ENCODE measurements at regions not wholly inside any gene's neighbourhood (a gene's known extent, or its start where the extent isn't known, plus 50 kb on each side); places are given as distances from the start of the nearest gene placed in this dataset.
"Not testable (repeated sequence)": the region's sequence is repeated elsewhere in the genome, so short reads cannot be mapped to it uniquely, and the experiment has no call there.

DNA sequence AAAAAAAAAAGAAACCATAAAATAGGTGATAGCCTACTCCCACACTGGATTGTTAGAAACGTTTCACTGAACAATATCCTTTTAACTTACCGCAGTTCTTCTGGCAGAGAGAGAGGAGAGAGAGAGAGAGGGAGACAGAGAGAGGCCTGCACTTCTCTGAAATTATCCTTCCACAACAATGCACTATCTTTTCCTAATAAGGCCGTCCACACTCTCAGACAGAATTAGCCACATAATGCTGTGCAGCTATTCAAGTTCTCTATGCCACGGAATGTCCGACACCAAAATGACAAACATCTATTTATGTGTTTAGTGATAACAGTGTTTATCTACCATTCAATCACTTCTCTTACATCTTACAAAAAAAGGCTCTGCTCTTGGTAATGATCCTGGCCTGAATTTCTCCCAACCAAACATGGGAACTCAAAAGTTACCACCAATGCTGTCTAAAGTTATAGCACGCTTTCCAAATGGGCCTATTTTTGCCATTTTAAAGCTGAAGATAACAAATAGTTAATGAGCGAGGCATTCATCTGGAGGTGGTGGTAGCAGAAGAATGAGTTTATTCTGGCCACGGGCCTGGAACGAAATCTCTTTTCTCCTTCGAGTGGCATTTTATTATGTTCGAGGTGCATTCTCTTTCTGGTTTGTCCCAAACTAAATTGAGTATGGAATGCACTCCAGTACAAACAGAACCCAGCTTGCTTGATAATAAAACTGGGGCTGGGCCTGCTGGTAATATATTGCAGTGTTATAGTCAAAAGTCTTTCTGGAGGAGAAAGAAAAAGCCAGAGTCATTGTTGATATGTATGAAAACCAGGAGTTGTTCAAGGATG is 160.2 kb upstream of the SVIL start:
- no peak for DNase-seq (ENCODE audit: low read depth)

- DNase-seq (ENCODE audit: low read depth) = no peak
These were observed 157.0 kb upstream of the SVIL start for GRCh38 chr10:29791773-29792172.

DNA sequence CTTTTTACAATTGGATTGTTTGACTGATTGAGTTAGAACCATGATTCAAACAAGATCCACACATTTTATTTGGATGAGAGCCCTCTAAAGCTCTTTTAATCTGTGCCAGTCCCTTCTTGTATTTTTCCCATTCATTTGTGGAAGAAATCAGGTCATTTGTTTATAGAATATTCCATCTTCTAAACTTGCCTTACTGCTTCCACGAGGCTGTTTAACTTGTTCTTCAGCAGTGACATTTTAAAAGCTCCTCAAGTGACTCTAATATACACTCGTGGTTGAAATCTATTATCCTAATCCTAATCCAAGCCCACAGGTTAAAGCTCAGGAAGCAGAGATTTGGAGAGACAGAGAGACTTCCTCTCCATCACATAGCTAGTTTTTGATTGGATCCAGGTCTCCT is 155.4 kb upstream of the SVIL start:
- no peak for DNase-seq (ENCODE audit: low read depth)

DNA sequence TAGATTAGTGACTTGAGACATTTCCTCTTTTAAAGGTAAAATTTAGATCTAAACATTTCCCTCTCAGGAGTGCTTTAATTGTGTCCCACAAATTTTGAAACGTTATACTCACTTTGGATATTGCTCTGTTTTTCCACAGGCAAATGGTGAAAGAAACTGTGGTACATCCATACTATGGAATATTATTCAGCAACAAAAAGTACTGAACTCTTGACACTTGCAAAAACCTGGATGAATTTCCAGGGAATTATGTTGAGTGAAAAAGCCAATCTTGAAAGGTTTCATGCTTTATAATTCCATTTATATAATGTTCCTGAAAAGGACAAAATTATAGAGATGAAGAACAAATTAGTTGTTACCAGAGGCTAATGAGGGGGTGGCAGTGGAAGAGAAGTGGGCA is 153.3 kb upstream of the SVIL start:
- no peak for DNase-seq (ENCODE audit: low read depth)

GRCh38 chr10:29785701-29786100 is 150.9 kb upstream of the SVIL start:
- DNase-seq (ENCODE audit: low read depth) = no peak

DNA sequence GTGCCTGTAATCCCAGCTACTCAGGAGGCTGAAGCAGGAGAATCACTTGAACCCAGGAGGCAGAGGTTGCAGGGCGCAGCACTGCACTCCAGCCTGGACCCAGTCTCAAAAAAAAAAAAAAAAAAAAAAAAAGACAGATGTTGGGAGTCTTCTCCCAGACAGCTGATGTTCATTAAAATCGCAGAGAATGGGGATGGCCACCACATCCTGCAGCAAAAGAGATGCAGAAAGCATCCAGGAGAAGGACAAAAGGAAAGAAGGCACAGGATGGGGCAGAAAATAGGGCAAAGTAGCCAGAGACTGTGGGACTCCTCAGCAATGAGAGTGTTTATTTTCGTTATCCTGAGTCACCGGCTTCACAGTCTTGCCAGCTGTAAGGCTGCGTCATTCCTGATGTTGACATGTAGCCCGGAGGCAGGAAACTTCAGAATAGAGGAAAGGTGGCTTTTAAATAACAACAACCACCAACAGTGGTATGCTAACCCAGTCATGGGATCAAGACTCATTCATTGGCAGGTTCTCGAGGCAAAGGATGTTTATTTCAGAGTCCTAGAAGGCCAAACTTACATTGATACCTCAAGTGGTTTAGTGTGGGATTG is 149.5 kb upstream of the SVIL start:
- DNase-seq (ENCODE audit: low read depth) = no peak

- no peak for DNase-seq (ENCODE audit: low read depth)
These were observed 148.6 kb upstream of the SVIL start for GRCh38 chr10:29783201-29783947.

DNA sequence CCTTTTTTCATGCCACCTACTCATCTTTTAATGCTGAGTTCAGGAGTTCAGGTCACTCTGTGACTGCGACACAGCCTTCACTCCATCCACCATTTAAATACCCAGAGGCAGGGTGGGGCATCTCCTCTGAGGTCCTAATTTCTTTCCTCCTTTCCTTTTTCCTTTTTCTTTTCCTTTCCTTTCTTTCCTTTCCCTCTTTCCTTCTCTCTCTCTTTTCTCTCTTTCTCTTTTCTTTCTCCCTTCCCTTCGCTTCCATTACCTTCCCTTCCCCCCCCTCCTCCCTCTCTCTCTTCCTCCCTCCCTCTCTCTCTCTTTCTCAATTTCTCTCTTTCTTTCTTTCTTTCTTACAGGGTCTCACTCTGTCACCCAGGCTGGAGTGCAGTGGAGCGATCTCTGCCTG is 145.9 kb upstream of the SVIL start:
- no peak for DNase-seq (ENCODE audit: low read depth)

DNA sequence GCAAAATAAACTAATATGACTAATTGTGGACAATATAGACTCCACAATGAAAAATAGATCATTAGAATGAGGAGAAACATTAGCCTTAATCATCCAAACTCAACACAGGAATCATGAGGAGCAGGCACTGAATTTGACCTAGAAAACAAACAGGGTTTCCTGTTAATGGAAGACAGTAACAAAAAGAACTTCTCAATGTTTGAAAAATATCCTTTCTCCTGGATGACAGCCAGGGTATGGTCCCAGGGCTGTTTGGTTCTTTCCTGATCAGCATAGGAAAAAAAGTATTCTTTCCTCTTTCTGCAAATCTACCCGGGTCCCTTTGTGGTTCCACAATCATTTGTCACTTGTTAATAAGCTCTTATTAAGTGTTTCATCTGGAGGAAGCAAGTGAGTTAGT is 145.3 kb upstream of the SVIL start:
- DNase-seq (ENCODE audit: low read depth) = no peak

DNA sequence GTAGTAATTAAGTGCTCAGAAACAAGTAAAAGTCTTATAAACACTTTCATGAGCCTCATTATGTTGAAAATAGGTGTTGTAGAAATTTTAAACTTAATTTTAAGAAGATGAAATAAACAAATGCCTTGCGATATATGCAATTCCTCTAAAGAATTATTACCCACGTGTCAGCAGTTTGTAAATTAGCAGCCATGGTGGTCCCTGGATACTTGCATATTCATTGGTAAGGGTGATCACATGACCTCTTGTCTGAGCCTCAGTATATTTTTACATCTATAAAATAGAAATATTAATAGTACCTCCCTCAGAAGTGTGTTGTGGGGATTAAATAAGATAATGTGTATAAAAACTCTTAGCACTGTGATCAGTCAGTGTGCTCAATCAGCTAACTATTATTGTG is 141.5 kb upstream of the SVIL start:
- no peak for DNase-seq (ENCODE audit: low read depth)

DNA sequence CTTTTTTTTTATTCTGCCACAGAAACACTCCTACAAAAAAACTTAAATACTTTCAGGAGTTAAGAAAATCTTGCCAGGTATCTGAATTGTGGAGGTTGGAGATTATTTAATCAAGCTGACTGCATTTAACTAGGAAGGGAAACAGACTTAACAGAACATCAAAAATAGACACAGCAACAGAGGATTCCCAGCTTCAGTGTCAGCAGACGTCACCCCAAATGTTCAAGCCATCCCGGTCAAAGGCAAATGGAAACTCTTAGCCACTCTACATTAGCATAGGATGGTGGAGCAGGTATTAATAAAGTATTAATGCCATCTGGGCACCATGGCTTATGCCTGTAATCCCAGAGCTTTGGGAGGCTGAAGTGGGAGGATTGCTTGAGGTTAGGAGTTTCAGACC is 139.7 kb upstream of the SVIL start:
- no peak for DNase-seq (ENCODE audit: low read depth)

- DNase-seq (ENCODE audit: low read depth) = no peak
These were observed 138.9 kb upstream of the SVIL start for GRCh38 chr10:29773675-29774091.

- no peak for DNase-seq (ENCODE audit: low read depth)
These were observed 137.6 kb upstream of the SVIL start for GRCh38 chr10:29772403-29772802.

- no peak for DNase-seq (ENCODE audit: low read depth)
These were observed 136.6 kb upstream of the SVIL start for GRCh38 chr10:29771376-29771775.

- DNase-seq (ENCODE audit: low read depth) = not testable (repeated sequence)
These were observed 134.5 kb upstream of the SVIL start for GRCh38 chr10:29769277-29769676.

GRCh38 chr10:29767968-29768367 is 133.2 kb upstream of the SVIL start:
- no peak for DNase-seq (ENCODE audit: low read depth)

DNA sequence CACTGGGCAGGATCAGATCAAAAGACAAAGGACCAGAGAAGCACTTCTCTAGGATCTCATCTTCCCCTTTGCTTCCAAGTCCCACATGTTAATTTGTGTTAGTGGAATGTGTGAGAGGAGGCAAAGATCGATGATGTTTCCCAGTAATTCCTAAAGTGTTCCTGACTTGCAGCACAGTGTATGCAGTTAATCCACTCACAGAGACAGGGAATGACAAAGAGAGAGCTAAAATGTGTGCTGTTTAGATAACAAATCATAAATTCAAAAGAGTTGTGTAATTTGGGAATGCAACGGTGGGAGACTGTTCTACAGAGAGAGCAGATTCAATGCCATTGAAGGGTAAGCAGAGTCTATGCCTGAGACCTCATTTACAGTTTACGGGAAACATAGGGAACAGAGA is 132.0 kb upstream of the SVIL start:
- DNase-seq (ENCODE audit: low read depth) = no peak

GRCh38 chr10:29765330-29765729 is 130.6 kb upstream of the SVIL start:
- DNase-seq (ENCODE audit: low read depth) = no peak

DNA sequence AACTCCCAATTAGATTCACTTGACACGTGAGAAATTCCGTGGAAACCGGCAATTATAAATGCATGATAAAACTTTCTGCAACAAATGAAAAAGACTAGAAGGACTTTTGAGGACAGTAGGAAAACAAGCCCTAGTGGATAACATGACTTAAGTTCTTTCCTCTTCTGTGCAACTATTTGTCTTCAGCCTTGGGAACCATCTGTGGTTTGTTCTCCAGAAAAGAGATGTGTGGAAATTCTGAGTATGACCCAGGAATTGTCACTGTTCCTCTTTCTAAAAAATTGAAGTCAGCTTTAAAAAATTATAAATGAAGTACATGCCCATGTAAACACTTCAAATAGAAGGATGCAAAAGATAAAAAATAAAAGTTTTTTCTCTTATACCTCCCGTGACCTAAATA is 128.6 kb upstream of the SVIL start:
- DNase-seq (ENCODE audit: low read depth) = no peak

- DNase-seq (ENCODE audit: low read depth) = no peak
These were observed 127.1 kb upstream of the SVIL start for GRCh38 chr10:29761916-29762315.

- DNase-seq (ENCODE audit: low read depth) = no peak
These were observed 125.5 kb upstream of the SVIL start for GRCh38 chr10:29760138-29760900.

DNA sequence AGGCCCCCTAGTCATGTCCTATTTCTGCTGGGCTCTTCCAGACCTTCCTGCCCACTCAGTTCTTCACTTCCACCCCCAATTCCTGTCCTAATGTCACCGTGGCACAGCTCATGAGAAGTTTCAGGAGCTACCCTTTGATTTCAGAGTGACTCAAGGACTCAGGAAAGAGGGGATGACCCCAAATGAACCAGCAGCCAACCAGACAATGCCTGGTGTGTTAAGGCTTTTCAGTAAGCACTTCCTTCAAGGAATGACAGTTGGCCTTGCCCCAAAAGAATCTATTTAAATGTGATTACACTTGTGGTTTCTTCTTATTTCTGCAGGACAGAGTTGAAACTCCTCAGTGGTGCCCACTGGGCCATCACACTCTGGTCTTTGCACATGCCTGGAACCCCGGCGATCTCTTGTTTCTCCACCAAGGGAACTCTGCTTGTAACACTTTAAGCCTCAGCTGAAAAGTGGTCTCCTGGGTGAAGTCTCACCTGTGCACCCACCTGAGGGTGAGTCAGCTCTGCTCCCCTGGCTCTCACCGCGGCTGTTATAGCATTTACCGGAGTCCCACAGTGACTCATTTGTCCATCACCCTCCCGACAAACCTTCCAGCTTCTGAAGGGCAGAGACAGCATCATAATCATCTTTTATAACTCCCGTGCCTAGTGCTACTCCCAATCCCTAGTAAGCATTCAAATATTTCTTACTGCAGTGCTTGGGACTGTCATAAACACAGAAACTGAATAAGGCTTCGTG is 123.0 kb upstream of the SVIL start:
- no peak for DNase-seq (ENCODE audit: low read depth)
